GM23338 (cell line): ENCODE measurements at regions not wholly inside any gene's neighbourhood (a gene's known extent, or its start where the extent isn't known, plus 50 kb on each side); places are given as distances from the start of the nearest gene placed in this dataset.

Experiments used
- CREB1 ChIP-seq: fragments of 250-450 bp; sonication (Bioruptor Pico); IDR thresholded peaks from 2 replicates; pipeline ENCODE4 v1.5.0; 2020; ENCODE audit warnings: low read depth, mild to moderate bottlenecking, moderate library complexity
- EZH2 ChIP-seq: fragments of 200-600 bp; sonication (generic); IDR thresholded peaks from one replicate; pipeline ENCODE4 v1.8.0; 2017; ENCODE audit warnings: antibody characterized with exemption, mild to moderate bottlenecking, low read depth; ENCODE audit not compliant: unreplicated experiment
- EZH2phosphoT487 ChIP-seq: fragments of 200-600 bp; sonication (generic); IDR thresholded peaks from one replicate; pipeline ENCODE4 v1.8.1; 2018; ENCODE audit warnings: antibody characterized with exemption; ENCODE audit not compliant: unreplicated experiment
- POLR2AphosphoS5 ChIP-seq: IDR thresholded peaks from 2 replicates; pipeline ENCODE4 v1.6.1; 2016; ENCODE audit warnings: antibody characterized with exemption, low read depth
- ZNF331 ChIP-seq: fragments of 250-450 bp; sonication (Bioruptor Pico); IDR thresholded peaks from 2 replicates; pipeline ENCODE4 v1.5.0; 2020; ENCODE audit warnings: low read depth, mild to moderate bottlenecking, moderate library complexity
- TF ChIP-seq, protein P1 (sequence below), 2 experiments: fragments of 200-600 bp in 1 of 2; sonication (generic) in 1 of 2; conservative IDR thresholded peaks; 2 replicates each; pipeline versions ENCODE4 v1.5.1 to v1.6.1; 2016 to 2017; ENCODE audit warnings: antibody characterized with exemption in 2 of 2, low read depth in 2 of 2, mild to moderate bottlenecking in 2 of 2, moderate library complexity in 1 of 2
- TF ChIP-seq, protein P2 (sequence below): IDR thresholded peaks from one replicate; pipeline ENCODE4 v1.6.1; 2018; ENCODE audit warnings: antibody characterized with exemption; ENCODE audit not compliant: unreplicated experiment

GRCh38 chr14:98944989-98945388 is 327.0 kb downstream of the BCL11B start:
- TF ChIP-seq, protein P1, sequence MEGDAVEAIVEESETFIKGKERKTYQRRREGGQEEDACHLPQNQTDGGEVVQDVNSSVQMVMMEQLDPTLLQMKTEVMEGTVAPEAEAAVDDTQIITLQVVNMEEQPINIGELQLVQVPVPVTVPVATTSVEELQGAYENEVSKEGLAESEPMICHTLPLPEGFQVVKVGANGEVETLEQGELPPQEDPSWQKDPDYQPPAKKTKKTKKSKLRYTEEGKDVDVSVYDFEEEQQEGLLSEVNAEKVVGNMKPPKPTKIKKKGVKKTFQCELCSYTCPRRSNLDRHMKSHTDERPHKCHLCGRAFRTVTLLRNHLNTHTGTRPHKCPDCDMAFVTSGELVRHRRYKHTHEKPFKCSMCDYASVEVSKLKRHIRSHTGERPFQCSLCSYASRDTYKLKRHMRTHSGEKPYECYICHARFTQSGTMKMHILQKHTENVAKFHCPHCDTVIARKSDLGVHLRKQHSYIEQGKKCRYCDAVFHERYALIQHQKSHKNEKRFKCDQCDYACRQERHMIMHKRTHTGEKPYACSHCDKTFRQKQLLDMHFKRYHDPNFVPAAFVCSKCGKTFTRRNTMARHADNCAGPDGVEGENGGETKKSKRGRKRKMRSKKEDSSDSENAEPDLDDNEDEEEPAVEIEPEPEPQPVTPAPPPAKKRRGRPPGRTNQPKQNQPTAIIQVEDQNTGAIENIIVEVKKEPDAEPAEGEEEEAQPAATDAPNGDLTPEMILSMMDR (conservative IDR thresholded peaks at IDR 0.05; ENCODE audit: low read depth in 2 of 2) = no peak
- no peak for TF ChIP-seq EZH2
- no peak for TF ChIP-seq EZH2phosphoT487
- TF ChIP-seq CREB1 (CRISPR knock-in tag) = no peak
- TF ChIP-seq ZNF331 = no peak
- TF ChIP-seq POLR2AphosphoS5 = no peak
- TF ChIP-seq, protein P2, sequence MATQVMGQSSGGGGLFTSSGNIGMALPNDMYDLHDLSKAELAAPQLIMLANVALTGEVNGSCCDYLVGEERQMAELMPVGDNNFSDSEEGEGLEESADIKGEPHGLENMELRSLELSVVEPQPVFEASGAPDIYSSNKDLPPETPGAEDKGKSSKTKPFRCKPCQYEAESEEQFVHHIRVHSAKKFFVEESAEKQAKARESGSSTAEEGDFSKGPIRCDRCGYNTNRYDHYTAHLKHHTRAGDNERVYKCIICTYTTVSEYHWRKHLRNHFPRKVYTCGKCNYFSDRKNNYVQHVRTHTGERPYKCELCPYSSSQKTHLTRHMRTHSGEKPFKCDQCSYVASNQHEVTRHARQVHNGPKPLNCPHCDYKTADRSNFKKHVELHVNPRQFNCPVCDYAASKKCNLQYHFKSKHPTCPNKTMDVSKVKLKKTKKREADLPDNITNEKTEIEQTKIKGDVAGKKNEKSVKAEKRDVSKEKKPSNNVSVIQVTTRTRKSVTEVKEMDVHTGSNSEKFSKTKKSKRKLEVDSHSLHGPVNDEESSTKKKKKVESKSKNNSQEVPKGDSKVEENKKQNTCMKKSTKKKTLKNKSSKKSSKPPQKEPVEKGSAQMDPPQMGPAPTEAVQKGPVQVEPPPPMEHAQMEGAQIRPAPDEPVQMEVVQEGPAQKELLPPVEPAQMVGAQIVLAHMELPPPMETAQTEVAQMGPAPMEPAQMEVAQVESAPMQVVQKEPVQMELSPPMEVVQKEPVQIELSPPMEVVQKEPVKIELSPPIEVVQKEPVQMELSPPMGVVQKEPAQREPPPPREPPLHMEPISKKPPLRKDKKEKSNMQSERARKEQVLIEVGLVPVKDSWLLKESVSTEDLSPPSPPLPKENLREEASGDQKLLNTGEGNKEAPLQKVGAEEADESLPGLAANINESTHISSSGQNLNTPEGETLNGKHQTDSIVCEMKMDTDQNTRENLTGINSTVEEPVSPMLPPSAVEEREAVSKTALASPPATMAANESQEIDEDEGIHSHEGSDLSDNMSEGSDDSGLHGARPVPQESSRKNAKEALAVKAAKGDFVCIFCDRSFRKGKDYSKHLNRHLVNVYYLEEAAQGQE = no peak
